Neutrophil (primary cell): ENCODE measurements at regions not wholly inside any gene's neighbourhood (a gene's known extent, or its start where the extent isn't known, plus 50 kb on each side); places are given as distances from the start of the nearest gene placed in this dataset.
"Not testable (repeated sequence)": the region's sequence is repeated elsewhere in the genome, so short reads cannot be mapped to it uniquely, and the experiment has no call there.

Source experiments
- H3K27ac ChIP-seq: fragments of 200-600 bp; sonication (generic); 2 replicates; pipeline ENCODE4 v1.5.1; 2016; ENCODE audit warnings: mild to moderate bottlenecking, moderate library complexity
- H3K27me3 ChIP-seq: fragments of 200-600 bp; sonication (generic); 2 replicates; pipeline ENCODE4 v1.6.0; 2016; ENCODE audit warnings: mild to moderate bottlenecking
- H3K36me3 ChIP-seq: fragments of 200-600 bp; sonication (generic); 2 replicates; pipeline ENCODE4 v1.5.1; 2017
- H3K4me1 ChIP-seq, 2 experiments: fragments of 200-600 bp in 1 of 2; sonication (generic) in 1 of 2; 1 replicate in 1 of 2; 2 replicates in 1 of 2; pipeline versions ENCODE4 v1.5.1 to v1.6.1; 2013 to 2016; ENCODE audit warnings: low read depth in 1 of 2, low read length in 1 of 2, mild to moderate bottlenecking in 1 of 2, moderate library complexity in 1 of 2; ENCODE audit not compliant: control insufficient read depth in 1 of 2, insufficient read depth in 1 of 2
- H3K4me3 ChIP-seq, 2 experiments: fragments of 200-600 bp in 1 of 2; sonication (generic) in 1 of 2; 1 replicate in 1 of 2; 2 replicates in 1 of 2; pipeline ENCODE4 v1.5.1; 2013 to 2016; ENCODE audit warnings: low read depth in 1 of 2, low read length in 1 of 2, mild to moderate bottlenecking in 1 of 2, moderate library complexity in 1 of 2
- H3K9me3 ChIP-seq: fragments of 200-600 bp; sonication (generic); 2 replicates; pipeline ENCODE4 v1.5.1; 2016
- TF ChIP-seq, protein P1 (sequence below): fragments of 200-600 bp; sonication (generic); IDR thresholded peaks from 2 replicates; pipeline ENCODE4 v1.5.1; 2016; ENCODE audit warnings: antibody characterized with exemption

DNA sequence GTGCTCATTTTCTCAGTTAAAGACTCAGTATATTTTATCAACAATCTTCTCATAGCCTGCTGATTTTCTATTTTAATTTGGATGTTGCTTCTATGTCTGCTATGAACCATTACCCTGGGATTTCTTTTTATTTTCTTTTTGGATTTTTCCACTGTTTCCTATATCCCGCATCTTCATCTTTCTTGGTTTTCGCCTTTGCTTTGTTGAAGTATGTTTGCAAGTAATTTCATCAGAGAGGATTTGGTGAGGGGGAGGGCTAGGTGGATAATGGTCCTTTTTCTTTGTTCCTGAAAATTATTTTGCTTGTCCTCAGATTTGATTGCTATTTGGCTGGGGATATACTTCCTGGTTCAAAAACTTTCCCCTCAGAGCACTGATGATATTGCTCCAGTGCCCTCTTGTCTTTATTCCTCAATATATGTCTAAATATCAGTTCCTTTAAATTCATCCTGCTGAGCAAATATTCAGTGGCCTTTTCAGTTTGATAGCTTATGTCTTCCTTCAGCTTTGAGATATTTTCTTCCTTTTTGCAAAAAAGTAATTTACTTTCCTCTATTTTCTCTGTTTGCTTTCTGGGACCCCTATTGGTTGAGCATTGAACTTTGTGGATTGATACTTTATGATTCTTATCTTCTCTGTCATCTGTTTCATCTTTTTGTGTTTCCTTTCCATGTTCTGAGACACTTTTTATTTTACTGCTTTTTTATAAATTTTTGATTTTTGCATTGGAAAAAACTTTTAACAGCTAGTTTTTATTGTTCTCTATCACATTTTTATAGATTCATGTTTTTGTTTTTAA lies 227.6 kb upstream of the ELL2 start:
- Histone ChIP-seq H3K27me3 (no peaks in the 10 kb centered on the region), H3K9me3 (no peaks in the 10 kb centered on the region), H3K27ac (no peak overlapping the region), H3K4me1 (no peaks in the 10 kb centered on the region), H3K4me3 (no peak overlapping the region), H3K36me3 (no peaks in the 10 kb centered on the region)
- TF ChIP-seq, protein P1, sequence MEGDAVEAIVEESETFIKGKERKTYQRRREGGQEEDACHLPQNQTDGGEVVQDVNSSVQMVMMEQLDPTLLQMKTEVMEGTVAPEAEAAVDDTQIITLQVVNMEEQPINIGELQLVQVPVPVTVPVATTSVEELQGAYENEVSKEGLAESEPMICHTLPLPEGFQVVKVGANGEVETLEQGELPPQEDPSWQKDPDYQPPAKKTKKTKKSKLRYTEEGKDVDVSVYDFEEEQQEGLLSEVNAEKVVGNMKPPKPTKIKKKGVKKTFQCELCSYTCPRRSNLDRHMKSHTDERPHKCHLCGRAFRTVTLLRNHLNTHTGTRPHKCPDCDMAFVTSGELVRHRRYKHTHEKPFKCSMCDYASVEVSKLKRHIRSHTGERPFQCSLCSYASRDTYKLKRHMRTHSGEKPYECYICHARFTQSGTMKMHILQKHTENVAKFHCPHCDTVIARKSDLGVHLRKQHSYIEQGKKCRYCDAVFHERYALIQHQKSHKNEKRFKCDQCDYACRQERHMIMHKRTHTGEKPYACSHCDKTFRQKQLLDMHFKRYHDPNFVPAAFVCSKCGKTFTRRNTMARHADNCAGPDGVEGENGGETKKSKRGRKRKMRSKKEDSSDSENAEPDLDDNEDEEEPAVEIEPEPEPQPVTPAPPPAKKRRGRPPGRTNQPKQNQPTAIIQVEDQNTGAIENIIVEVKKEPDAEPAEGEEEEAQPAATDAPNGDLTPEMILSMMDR, result no peak

DNA sequence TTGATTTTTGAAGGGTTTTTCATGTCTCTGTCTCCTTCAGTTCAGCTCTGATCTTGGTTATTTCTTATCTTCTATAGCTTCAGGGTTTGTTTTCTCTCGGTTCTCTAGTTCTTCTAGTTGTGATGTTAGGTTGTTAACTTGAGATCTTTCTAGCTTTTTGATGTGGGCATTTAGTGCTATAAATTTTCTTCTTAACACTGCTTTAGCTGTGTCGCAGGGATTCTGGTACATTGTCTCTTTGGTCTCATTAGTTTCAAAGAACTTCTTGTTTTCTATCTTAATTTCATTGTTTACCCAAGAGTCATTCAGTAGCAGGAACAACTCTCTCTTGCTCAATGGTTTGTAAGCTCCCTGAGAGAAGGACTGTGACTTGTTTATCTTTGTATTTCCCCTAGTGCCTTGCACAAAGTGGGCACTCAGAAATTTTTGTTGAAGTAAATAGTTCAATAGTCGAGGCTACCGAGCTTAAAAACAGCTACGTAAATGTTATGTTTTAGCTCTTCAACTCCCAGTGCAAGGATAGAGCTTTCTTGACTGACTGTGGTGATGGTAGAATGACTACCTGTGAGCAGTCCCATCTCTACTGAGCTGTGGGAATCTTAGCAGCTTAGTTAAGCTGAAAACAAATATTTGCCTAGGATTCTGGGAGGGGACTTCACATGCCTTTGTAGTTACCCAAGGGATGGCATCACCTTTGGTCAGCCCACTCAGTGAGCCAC lies 225.8 kb upstream of the ELL2 start:
- Histone ChIP-seq H3K9me3 (no peaks in the 10 kb centered on the region), H3K27ac (no peak overlapping the region), H3K4me3 (no peak overlapping the region), H3K4me1 (no peaks in the 10 kb centered on the region), H3K27me3 (no peaks in the 10 kb centered on the region), H3K36me3 (no peaks in the 10 kb centered on the region)
- TF ChIP-seq, protein P1, result no peak

DNA sequence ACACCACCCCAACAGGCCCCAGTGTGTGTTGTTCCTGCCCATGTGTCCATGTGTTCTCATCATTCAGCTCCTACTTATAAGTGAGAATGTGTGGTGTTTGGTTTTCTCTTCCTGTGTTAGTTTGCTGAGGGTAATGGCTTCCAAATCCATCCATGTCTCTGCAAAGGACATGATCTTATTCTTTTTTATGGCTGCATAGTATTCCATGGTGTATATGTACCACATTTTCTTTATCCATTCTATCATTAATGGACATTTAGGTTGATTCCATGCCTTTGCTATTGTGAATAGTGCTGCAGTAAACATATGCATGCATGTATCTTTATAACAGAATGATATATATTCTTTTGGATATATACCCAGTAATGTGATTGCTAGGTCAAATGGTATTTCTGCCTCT lies 222.9 kb upstream of the ELL2 start:
- peaks cover 0 to 10% of the 10 kb centered on the region in 2 experiments for H3K4me1 ChIP-seq
- not testable (repeated sequence) for H3K36me3 ChIP-seq, H3K4me3 ChIP-seq, H3K27me3 ChIP-seq, H3K9me3 ChIP-seq, H3K27ac ChIP-seq

DNA sequence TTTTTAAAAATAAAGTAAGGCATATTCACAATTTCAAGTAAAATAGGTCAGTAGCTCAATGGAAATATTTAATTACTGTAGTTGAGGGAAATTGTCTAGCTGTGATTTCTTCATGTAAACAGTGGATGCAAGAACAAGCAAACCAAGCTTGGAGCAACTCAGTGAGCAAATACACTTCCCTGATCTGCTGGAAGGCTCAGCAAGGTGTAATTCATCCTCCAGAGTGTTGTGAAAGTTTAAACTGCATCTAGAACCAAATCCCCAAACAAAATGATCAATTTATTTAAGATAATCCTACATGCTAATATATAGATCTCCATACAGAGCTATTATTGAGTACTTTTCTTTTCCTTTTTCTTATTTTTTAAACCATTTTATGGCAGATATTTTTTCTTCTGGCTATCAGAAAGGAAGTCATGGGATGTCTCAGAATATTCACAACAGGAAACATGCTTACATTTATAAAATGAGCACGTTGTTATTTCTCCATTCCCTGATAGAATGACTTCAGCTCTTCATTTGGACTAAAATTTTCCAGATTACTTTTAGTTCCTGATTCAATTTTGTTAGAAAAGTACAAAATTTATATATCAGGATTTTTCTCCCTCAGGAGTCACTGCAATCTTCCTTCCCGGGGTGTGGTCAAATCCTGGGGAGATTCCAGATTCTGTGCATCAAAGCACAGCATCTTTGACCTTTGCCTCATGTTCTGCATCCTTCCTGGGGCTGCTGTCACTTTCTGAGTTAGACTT lies 219.2 kb upstream of the ELL2 start:
- TF ChIP-seq, protein P1, result no peak
- H3K27ac ChIP-seq, result no peak overlapping the region

DNA sequence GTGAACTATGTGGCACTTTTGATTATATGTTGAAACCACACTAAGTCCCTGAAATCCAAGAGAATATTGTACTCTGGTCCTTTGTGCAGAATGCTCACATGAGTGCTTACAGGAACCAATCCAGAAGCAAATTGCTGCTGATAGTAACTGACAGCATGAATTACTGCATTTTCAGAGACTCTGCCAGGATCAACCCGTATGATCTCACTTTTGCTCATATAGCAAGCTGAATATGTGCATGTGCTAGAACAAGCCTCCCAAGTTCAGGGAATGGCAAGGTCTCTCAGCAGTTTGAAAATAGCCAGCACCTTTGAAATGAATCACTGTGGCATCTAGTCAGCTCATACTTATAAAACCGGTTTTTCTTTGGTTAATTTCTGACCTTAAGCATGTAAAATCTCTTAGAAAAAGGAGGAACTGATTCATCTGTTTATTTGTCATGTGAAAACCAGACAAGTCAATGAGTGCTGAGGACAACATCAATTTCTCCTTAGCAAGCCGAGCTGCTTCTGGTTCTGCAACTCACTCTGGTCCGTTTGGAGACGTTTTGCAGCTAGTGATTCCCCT lies 215.7 kb upstream of the ELL2 start:
- Histone ChIP-seq H3K9me3 (no peaks in the 10 kb centered on the region), H3K36me3 (no peaks in the 10 kb centered on the region), H3K27ac (no peak overlapping the region), H3K27me3 (no peaks in the 10 kb centered on the region), H3K4me3 (no peak overlapping the region), H3K4me1 (peaks cover 0 to 10% of the 10 kb centered on the region in 2 experiments)
- TF ChIP-seq, protein P1, result no peak

More for the DNA sequence above, 219.2 kb upstream of the ELL2 start:
- no peak overlapping the region for H3K4me3 ChIP-seq
- H3K27me3 ChIP-seq, result no peaks in the 10 kb centered on the region
- peaks cover 0 to 10% of the 10 kb centered on the region in 2 experiments for H3K4me1 ChIP-seq
- no peaks in the 10 kb centered on the region for H3K36me3 ChIP-seq
- H3K9me3 ChIP-seq, result no peaks in the 10 kb centered on the region
